ENCODE measurements at regions not wholly inside any gene's neighbourhood (a gene's known extent, or its start where the extent isn't known, plus 50 kb on each side); places are given as distances from the start of the nearest gene placed in this dataset.

DNA sequence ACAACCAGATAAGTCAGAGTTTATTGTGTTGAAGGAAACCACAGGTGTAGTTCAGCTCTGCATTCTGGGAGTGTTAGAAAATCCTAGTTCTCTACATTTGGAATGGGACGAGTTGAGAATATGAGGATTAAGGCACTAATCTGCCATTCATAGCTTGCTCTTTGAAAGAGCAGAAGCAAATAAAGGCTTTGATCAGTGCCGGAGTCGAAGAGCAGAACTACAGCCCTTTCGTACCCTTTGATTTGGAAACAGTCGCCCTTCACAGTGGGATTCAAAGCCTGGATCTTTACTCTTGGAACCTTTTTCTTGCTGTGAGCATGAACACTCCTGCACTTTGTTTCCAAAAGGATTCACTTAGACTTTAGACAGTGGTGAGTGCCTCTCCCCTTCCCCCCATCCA, 523.9 kb upstream of the POU3F2 start:
- no peak for DNase-seq (ENCODE audit: low read depth)
- Histone ChIP-seq H3K36me3 (ENCODE audit: control insufficient read depth, insufficient read depth, low read length) (no peaks in the 10 kb centered on the region), H3K4me3 (ENCODE audit: low read depth, low read length) (no peak overlapping the region), H3K27me3 (ENCODE audit: control insufficient read depth, insufficient read depth, low read length) (no peaks in the 10 kb centered on the region)
- FAIRE-seq: no peak
- TF ChIP-seq, protein P1, sequence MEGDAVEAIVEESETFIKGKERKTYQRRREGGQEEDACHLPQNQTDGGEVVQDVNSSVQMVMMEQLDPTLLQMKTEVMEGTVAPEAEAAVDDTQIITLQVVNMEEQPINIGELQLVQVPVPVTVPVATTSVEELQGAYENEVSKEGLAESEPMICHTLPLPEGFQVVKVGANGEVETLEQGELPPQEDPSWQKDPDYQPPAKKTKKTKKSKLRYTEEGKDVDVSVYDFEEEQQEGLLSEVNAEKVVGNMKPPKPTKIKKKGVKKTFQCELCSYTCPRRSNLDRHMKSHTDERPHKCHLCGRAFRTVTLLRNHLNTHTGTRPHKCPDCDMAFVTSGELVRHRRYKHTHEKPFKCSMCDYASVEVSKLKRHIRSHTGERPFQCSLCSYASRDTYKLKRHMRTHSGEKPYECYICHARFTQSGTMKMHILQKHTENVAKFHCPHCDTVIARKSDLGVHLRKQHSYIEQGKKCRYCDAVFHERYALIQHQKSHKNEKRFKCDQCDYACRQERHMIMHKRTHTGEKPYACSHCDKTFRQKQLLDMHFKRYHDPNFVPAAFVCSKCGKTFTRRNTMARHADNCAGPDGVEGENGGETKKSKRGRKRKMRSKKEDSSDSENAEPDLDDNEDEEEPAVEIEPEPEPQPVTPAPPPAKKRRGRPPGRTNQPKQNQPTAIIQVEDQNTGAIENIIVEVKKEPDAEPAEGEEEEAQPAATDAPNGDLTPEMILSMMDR (IDR thresholded peaks at IDR 0.05; ENCODE audit: insufficient read depth, low read length, severe bottlenecking): no peak

- TF ChIP-seq, protein P1 (IDR thresholded peaks at IDR 0.05; ENCODE audit: insufficient read depth, low read length, severe bottlenecking): no peak
- DNase-seq (ENCODE audit: low read depth): no peak
- FAIRE-seq: no peak
- Histone ChIP-seq H3K36me3 (ENCODE audit: control insufficient read depth, insufficient read depth, low read length) (no peaks in the 10 kb centered on the region), H3K27me3 (ENCODE audit: control insufficient read depth, insufficient read depth, low read length) (no peaks in the 10 kb centered on the region), H3K4me3 (ENCODE audit: low read depth, low read length) (no peak overlapping the region)
Measured at GRCh38 chr6:98323605-98324004, 510.8 kb upstream of the POU3F2 start.

DNA sequence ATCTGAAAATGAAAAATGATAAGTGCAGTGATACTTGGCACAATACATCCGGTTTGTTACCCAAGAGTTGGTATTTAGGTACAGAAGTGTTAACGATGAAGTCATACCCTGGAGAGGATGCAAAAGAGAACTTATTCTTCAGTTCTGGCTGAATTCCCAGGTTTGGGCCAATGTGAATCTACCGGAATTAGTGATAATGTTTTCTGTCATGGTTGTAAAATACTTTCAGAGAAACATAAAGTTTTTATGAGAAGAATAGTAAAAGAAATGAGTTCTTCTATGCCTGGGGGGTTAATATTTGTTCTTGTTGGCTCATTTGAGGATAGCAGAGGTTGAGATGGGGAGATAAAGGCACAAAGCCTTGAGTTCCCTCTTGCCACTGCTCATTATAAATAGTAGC, 509.9 kb upstream of the POU3F2 start:
- TF ChIP-seq, protein P1 (IDR thresholded peaks at IDR 0.05; ENCODE audit: insufficient read depth, low read length, severe bottlenecking): no peak
- FAIRE-seq (no peak), DNase-seq (ENCODE audit: low read depth) (peak; percentile 7)
- Histone ChIP-seq H3K4me3 (ENCODE audit: low read depth, low read length) (no peak overlapping the region), H3K27me3 (ENCODE audit: control insufficient read depth, insufficient read depth, low read length) (no peaks in the 10 kb centered on the region), H3K36me3 (ENCODE audit: control insufficient read depth, insufficient read depth, low read length) (no peaks in the 10 kb centered on the region)

GRCh38 chr6:98325366-98325765, 509.0 kb upstream of the POU3F2 start:
- no peak for FAIRE-seq
- Histone ChIP-seq H3K36me3 (ENCODE audit: control insufficient read depth, insufficient read depth, low read length) (no peaks in the 10 kb centered on the region), H3K4me3 (ENCODE audit: low read depth, low read length) (no peak overlapping the region), H3K27me3 (ENCODE audit: control insufficient read depth, insufficient read depth, low read length) (no peaks in the 10 kb centered on the region)
- TF ChIP-seq, protein P1 (IDR thresholded peaks at IDR 0.05; ENCODE audit: insufficient read depth, low read length, severe bottlenecking): no peak
- DNase-seq (ENCODE audit: low read depth): no peak

DNA sequence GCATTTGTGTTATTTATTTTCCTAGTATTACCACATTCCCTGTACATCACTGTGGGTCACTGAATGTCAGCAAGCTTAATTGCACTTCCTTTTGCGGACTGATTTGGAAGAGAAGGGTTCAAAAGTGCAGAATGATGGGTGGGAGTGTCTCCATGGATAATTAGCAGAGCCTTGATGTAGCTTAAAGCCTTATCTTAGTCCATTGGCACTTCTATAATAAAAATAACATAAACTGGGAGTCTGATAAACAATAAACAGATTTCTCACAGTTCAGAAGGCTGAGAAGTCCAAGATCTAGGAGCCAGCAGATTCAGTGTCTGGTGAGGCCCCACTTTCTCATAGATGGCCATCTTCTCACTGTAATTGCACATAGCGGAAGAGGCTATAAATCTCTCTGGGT, 501.1 kb upstream of the POU3F2 start:
- no peak for FAIRE-seq
- H3K36me3 ChIP-seq (ENCODE audit: control insufficient read depth, insufficient read depth, low read length): no peaks in the 10 kb centered on the region
- no peak for DNase-seq (ENCODE audit: low read depth)
- H3K27me3 ChIP-seq (ENCODE audit: control insufficient read depth, insufficient read depth, low read length): no peaks in the 10 kb centered on the region
- H3K4me3 ChIP-seq (ENCODE audit: low read depth, low read length): no peak overlapping the region
- TF ChIP-seq, protein P1 (IDR thresholded peaks at IDR 0.05; ENCODE audit: insufficient read depth, low read length, severe bottlenecking): no peak

DNA sequence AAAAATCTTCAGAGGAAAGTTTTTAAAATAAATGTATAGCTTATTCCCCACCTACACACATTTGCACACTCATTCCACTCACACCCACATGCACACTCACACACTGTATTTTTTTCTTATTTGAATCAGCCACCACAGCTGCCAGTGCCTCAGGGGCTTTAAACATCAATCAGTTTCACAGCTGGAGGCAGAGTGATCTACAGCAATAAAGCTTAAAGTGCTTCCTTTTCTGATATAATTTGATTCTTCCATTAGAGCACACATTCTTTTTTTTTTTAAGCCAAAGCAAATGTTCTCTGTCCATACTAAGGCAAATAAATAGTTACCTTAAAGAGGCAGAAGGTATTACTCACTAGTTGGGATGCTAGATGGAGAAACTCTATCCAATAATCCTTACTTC, 498.8 kb upstream of the POU3F2 start:
- H3K36me3 ChIP-seq (ENCODE audit: control insufficient read depth, insufficient read depth, low read length): no peaks in the 10 kb centered on the region
- H3K4me3 ChIP-seq (ENCODE audit: low read depth, low read length): no peak overlapping the region
- no peaks in the 10 kb centered on the region for H3K27me3 ChIP-seq (ENCODE audit: control insufficient read depth, insufficient read depth, low read length)
- TF ChIP-seq, protein P1 (IDR thresholded peaks at IDR 0.05; ENCODE audit: insufficient read depth, low read length, severe bottlenecking): no peak
- FAIRE-seq (no peak), DNase-seq (ENCODE audit: low read depth) (no peak)

All from bronchial epithelial cell (primary cell).